HCT116 (cell line): ENCODE measurements at regions not wholly inside any gene's neighbourhood (a gene's known extent, or its start where the extent isn't known, plus 50 kb on each side); places are given as distances from the start of the nearest gene placed in this dataset.

Source experiments
- POLR2AphosphoS5 ChIP-seq: IDR thresholded peaks from 2 replicates; pipeline ENCODE4 v1.6.1; 2011; ENCODE audit warnings: mild to moderate bottlenecking, low read depth, low read length, moderate library complexity
- SRF ChIP-seq: IDR thresholded peaks from 2 replicates; pipeline ENCODE4 v1.6.1; 2012; ENCODE audit warnings: low read depth
- TF ChIP-seq, protein P1 (sequence below), 3 experiments: fragments of 200-600 bp in 1 of 3; sonication (generic) in 1 of 3; IDR thresholded peaks in 2 of 3; conservative IDR thresholded peaks in 1 of 3; 2 replicates each; pipeline ENCODE4 v1.5.1; 2012 to 2017; ENCODE audit warnings: low read depth in 2 of 3, low read length in 2 of 3, antibody characterized with exemption in 1 of 3, borderline replicate concordance in 1 of 3, control low read depth in 1 of 3, mild to moderate bottlenecking in 1 of 3, mixed read lengths in 1 of 3, mixed run types in 1 of 3, moderate library complexity in 1 of 3; ENCODE audit not compliant: insufficient read depth in 1 of 3

DNA sequence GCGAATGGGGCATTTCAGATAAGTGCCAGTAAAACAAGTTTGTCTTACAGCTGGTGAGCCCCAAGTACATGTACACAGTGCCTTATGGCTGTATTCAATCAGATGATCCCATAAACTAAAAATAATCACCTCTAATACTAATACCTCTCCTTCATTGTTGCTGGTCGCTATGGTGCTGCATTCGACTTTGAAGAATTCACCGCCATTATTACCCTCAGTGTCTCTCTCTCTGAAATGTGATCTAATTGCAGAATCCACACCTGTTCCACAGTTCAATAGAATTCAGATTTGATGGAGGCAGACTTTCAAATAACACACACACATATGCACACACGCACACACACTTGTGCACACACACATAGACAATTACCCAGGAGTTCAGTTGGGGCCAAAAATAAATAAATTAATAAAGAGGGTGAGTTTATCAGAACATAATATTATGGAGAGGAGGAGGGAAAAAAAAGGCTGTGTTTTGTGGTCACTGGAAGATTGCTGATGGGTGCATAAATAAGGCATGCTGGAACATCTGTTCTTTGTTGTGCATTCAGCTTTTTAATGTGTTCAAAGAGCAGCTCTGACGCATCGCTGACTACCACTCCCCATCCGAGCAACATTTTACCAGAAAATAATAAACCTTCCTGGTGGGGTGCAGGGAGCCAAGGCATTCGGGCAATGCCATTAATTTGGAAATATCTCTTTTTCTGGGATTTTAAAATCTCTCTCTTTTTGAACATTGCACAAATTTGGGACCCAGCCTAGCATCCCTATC lies 235.7 kb downstream of the SATB1 start:
- TF ChIP-seq, protein P1, sequence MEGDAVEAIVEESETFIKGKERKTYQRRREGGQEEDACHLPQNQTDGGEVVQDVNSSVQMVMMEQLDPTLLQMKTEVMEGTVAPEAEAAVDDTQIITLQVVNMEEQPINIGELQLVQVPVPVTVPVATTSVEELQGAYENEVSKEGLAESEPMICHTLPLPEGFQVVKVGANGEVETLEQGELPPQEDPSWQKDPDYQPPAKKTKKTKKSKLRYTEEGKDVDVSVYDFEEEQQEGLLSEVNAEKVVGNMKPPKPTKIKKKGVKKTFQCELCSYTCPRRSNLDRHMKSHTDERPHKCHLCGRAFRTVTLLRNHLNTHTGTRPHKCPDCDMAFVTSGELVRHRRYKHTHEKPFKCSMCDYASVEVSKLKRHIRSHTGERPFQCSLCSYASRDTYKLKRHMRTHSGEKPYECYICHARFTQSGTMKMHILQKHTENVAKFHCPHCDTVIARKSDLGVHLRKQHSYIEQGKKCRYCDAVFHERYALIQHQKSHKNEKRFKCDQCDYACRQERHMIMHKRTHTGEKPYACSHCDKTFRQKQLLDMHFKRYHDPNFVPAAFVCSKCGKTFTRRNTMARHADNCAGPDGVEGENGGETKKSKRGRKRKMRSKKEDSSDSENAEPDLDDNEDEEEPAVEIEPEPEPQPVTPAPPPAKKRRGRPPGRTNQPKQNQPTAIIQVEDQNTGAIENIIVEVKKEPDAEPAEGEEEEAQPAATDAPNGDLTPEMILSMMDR (IDR thresholded peaks at IDR 0.05 in 2 of 3, conservative IDR thresholded peaks at IDR 0.05 in 1 of 3; ENCODE audit: borderline replicate concordance in 1 of 3, insufficient read depth in 1 of 3, low read depth in 2 of 3, low read length in 2 of 3), result no peak
- TF ChIP-seq SRF (no peak), POLR2AphosphoS5 (no peak)
